ENCODE measurements at regions not wholly inside any gene's neighbourhood (a gene's known extent, or its start where the extent isn't known, plus 50 kb on each side); places are given as distances from the start of the nearest gene placed in this dataset.
"Not testable (repeated sequence)": the region's sequence is repeated elsewhere in the genome, so short reads cannot be mapped to it uniquely, and the experiment has no call there.

DNA sequence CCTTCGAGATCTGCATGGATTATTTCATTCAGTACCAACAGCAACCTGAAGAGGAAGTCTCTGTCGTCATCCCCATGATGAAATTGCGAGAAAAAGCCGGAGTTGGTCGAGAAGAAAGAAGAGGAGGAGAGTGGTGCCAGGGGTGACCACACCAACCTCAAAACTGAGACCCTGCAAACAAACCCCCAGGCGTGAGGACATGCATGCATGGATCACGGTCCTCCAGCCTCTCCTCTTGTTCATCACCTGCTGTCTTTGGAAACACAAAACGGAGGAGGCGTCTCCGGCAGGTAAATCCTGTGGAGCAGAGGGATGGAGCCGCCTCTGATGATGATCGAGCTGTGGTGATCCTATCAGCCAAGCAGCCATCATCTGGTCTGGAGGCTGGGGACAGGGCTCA is 114.4 kb upstream of the IRX2 start:
- no peak for DNase-seq (ENCODE audit: low spot score in 2 of 2)
- no peaks in the 10 kb centered on the region for H3K27me3 ChIP-seq
- H3K4me1 ChIP-seq = no peaks in the 10 kb centered on the region
- no peak overlapping the region for H3K4me3 ChIP-seq
- WGBS, 2 donors = 87 to 94% methylated on average over 12 of the region's 12 CpGs
- TF ChIP-seq EP300 (IDR thresholded peaks at IDR 0.05) (no peak), POLR2A (IDR thresholded peaks at IDR 0.05) (no peak)
- TF ChIP-seq, protein P1, sequence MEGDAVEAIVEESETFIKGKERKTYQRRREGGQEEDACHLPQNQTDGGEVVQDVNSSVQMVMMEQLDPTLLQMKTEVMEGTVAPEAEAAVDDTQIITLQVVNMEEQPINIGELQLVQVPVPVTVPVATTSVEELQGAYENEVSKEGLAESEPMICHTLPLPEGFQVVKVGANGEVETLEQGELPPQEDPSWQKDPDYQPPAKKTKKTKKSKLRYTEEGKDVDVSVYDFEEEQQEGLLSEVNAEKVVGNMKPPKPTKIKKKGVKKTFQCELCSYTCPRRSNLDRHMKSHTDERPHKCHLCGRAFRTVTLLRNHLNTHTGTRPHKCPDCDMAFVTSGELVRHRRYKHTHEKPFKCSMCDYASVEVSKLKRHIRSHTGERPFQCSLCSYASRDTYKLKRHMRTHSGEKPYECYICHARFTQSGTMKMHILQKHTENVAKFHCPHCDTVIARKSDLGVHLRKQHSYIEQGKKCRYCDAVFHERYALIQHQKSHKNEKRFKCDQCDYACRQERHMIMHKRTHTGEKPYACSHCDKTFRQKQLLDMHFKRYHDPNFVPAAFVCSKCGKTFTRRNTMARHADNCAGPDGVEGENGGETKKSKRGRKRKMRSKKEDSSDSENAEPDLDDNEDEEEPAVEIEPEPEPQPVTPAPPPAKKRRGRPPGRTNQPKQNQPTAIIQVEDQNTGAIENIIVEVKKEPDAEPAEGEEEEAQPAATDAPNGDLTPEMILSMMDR (IDR thresholded peaks at IDR 0.05) = no peak
- H3K9me3 ChIP-seq = peaks cover 0 to 26% (median 0%) of the 10 kb centered on the region in 4 donors
- H3K27ac ChIP-seq = no peak overlapping the region
- no peaks in the 10 kb centered on the region for H3K36me3 ChIP-seq

DNA sequence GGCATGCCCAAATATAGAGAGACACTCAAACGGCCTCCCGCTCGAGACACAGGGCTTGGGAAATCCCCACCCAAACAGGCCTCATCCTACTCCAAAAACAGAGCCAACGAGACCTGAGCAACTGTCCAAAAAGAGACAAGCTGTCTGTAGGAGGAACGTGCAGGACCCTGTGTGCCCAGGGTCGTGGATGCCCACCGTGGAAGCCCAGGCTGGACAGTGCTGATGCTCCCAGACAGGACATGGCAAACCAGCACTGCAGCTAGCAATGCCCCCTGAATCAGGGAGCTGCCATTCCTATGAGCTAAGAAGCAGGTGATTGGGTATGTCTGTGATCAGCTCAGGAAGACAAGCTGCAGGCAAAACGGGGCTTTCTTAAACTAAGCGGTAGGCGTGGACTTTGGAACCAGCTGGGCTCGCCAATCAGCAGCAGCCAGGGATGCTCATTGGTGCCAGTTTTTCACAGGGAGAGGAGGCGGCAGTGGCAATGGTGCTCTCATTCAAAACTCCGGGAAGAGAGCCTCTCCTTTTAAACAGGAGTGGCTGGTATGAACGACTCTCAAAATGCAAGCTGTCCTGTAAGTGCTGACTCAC is 113.1 kb upstream of the IRX2 start:
- no peaks in the 10 kb centered on the region for H3K27me3 ChIP-seq
- no peak overlapping the region for H3K4me3 ChIP-seq
- TF ChIP-seq EP300 (IDR thresholded peaks at IDR 0.05) = no peak
- TF ChIP-seq POLR2A (IDR thresholded peaks at IDR 0.05) = no peak
- TF ChIP-seq, protein P1 (IDR thresholded peaks at IDR 0.05) = no peak
- WGBS, 2 donors = 68 to 73% methylated on average over 14 of the region's 14 CpGs
- no peaks in the 10 kb centered on the region for H3K4me1 ChIP-seq
- peaks cover 0 to 26% (median 0%) of the 10 kb centered on the region in 4 donors for H3K9me3 ChIP-seq
- H3K27ac ChIP-seq = no peak overlapping the region
- no peak for DNase-seq (ENCODE audit: low spot score in 2 of 2)
- no peaks in the 10 kb centered on the region for H3K36me3 ChIP-seq

DNA sequence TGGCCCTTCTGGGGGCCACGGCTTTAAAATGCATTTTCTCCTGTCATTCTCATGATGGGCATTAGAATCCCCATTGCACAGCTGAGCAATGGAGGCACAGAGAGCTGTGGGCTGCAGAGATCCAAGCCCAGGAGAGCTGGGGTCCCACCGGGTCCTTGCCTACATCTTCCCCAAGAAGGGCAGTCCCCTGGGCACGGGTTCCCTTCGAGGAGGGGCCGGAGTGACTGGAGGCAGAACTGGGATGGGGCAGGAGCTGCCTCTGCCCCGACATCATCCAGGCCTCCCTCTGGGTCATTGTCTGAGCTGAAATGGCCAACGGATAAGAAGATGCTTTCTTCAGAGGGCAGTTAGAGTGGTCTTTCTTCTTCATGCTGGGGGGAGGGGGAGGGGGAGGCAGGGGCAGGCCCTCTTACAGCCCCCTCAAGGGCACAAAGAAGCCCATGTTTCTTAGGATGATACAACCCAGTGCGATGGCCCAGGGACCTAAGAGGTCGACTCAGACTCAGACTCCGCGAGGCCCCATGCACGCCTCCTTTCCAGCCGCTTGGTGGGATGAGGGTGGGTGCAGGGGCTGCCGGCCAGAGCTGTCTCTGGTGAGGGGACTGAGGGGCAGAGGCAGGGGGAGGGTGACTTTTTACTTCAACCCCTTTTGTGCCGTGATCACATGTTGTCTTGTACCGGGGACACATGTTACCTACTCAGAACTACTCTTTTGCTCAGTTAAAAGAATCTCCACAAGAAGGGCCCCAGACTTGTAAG is 112.4 kb upstream of the IRX2 start:
- Histone ChIP-seq H3K36me3 (no peaks in the 10 kb centered on the region), H3K9me3 (peaks cover 0 to 26% (median 0%) of the 10 kb centered on the region in 4 donors), H3K4me1 (no peaks in the 10 kb centered on the region), H3K27ac (no peak overlapping the region), H3K27me3 (no peaks in the 10 kb centered on the region), H3K4me3 (no peak overlapping the region)
- DNase-seq (ENCODE audit: low spot score in 2 of 2) = no peak
- TF ChIP-seq EP300 (IDR thresholded peaks at IDR 0.05) (no peak), POLR2A (IDR thresholded peaks at IDR 0.05) (no peak)
- TF ChIP-seq, protein P1 (IDR thresholded peaks at IDR 0.05) = no peak
- WGBS, 2 donors = 57 to 69% methylated on average over 11 to 14 of the region's 16 CpGs

DNA sequence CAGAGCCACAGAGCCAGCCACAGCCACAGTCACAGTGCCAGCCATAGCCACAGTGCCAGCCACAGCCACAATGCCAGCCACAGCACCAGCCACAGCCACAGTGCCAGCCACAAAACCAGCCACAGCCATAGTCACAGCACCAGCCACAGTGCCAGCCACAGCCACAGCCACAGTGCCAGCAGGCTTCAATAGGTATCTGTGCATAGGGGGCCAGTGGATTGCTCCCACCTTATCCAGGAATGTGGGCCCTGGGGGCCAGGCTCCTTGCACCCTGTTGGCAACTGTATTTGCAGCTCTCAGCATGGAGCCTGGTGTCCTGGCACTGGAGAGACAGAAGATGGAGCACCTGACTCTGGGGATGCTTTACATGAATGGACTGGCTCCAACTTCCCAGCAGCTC is 111.7 kb upstream of the IRX2 start:
- no peak overlapping the region for H3K27ac ChIP-seq
- TF ChIP-seq POLR2A (IDR thresholded peaks at IDR 0.05) = no peak
- TF ChIP-seq, protein P1 (IDR thresholded peaks at IDR 0.05) = no peak
- TF ChIP-seq EP300 (IDR thresholded peaks at IDR 0.05) = no peak
- no peaks in the 10 kb centered on the region for H3K36me3 ChIP-seq
- H3K4me3 ChIP-seq = no peak overlapping the region
- peaks cover 0 to 26% (median 0%) of the 10 kb centered on the region in 4 donors for H3K9me3 ChIP-seq
- H3K4me1 ChIP-seq = no peaks in the 10 kb centered on the region
- no peaks in the 10 kb centered on the region for H3K27me3 ChIP-seq
- no peak for DNase-seq (ENCODE audit: low spot score in 2 of 2)

DNA sequence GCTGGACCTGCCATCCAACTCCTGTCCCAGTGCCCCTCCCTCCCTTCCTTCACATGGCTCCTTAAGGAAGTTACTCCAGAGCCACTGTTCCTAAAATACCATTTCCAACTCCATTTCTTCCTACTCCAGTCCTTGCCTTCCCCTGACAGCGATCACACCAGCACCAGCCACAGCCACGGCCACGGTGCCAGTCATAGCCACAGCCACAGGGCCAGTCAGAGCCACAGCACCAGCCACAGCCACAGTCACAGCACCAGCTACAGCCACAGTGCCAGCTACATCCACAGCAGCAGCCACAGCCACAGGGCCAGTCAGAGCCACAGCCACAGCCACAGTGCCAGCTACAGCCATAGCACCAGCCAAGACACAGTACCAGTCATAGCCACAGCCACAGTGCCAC is 110.7 kb upstream of the IRX2 start:
- peaks cover 0 to 26% (median 0%) of the 10 kb centered on the region in 4 donors for H3K9me3 ChIP-seq
- H3K27ac ChIP-seq; DNase-seq (ENCODE audit: low spot score in 2 of 2); H3K4me3 ChIP-seq; H3K36me3 ChIP-seq; H3K27me3 ChIP-seq; H3K4me1 ChIP-seq: not testable (repeated sequence)
- WGBS, 2 donors = 81 to 91% methylated on average over 3 of the region's 3 CpGs

Measured in tibial nerve (tissue), 4 donors.